ENCODE measurements at regions not wholly inside any gene's neighbourhood (a gene's known extent, or its start where the extent isn't known, plus 50 kb on each side); places are given as distances from the start of the nearest gene placed in this dataset.

DNA sequence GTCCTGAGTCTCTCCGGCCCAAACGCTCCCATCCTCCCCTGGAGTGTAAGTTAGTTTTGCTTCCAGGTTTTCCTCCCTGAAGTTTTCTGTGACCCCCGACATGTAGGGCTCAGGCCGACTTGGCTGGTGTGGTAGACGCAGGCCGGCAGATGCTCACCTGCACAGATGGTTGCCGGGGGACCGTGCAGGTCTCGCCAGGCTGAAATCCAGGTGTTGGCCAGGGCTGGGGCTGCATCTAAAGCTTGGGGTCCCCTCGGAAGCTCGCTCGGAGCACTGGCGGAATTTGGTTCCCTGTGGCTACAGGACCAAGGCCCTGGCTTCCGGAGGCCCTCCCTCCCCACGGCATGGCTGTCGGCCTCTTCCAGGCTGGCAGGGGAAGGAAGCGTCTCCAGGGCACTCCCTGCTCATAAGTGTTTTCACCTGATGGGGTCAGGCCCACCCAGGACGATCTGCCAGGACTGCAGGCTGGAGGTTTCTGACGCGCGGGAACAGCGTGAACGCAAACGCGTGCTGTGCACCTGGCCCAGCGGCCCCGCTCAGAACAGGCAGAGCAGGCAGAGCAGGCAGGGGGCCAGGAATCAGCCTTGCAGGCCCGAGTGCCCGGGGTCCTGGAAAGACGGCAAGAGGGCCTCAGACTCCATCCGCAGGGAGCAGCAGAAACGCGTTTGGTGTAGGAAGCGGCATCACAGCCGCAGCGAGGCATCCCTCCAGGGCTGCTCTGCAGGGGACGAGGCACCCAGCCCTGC lies 258.2 kb downstream of the BRD1 start:
- no peak overlapping the region for H3K27ac ChIP-seq (ENCODE audit: low read length)
- ChIA-PET POLR2A (ENCODE audit: unreplicated experiment) (no interaction called here), CTCF (no interaction called here)
- H3K4me3 ChIP-seq (ENCODE audit: low read length): no peak overlapping the region
- H3K27me3 ChIP-seq (ENCODE audit: low read length): peaks cover 47% of the 10 kb centered on the region
- no peak overlapping the region for H2AFZ ChIP-seq (ENCODE audit: low read length)
- TF ChIP-seq, protein P1, sequence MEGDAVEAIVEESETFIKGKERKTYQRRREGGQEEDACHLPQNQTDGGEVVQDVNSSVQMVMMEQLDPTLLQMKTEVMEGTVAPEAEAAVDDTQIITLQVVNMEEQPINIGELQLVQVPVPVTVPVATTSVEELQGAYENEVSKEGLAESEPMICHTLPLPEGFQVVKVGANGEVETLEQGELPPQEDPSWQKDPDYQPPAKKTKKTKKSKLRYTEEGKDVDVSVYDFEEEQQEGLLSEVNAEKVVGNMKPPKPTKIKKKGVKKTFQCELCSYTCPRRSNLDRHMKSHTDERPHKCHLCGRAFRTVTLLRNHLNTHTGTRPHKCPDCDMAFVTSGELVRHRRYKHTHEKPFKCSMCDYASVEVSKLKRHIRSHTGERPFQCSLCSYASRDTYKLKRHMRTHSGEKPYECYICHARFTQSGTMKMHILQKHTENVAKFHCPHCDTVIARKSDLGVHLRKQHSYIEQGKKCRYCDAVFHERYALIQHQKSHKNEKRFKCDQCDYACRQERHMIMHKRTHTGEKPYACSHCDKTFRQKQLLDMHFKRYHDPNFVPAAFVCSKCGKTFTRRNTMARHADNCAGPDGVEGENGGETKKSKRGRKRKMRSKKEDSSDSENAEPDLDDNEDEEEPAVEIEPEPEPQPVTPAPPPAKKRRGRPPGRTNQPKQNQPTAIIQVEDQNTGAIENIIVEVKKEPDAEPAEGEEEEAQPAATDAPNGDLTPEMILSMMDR (conservative IDR thresholded peaks at IDR 0.05; ENCODE audit: low read depth, low read length): no peak
- TF ChIP-seq EZH2phosphoT487 (IDR thresholded peaks at IDR 0.05; ENCODE audit: borderline replicate concordance, low read length): no peak
- no peak for TF ChIP-seq EZH2 (IDR thresholded peaks at IDR 0.05; ENCODE audit: low read length, unreplicated experiment)
- no peak overlapping the region for H3K9ac ChIP-seq (ENCODE audit: low read length)
- DNase-seq (no peak), ATAC-seq (no peak)
- no peaks in the 10 kb centered on the region for H3K9me2 ChIP-seq (replicated peaks; ENCODE audit: low read length)
- H3K4me2 ChIP-seq (ENCODE audit: low read length): no peak overlapping the region
- no peaks in the 10 kb centered on the region for H4K20me1 ChIP-seq (ENCODE audit: low read length)
- intact Hi-C loops (cut with micrococcal nuclease): no loop called here
- H3K36me3 ChIP-seq (ENCODE audit: low read depth, low read length): no peaks in the 10 kb centered on the region
- H3K79me2 ChIP-seq (ENCODE audit: low read length): no peaks in the 10 kb centered on the region
- no TSS peak for BruUV-seq (replicated peaks)
- no peaks in the 10 kb centered on the region for H3K4me1 ChIP-seq (ENCODE audit: insufficient read depth, low read length)
- H3K9me3 ChIP-seq (ENCODE audit: low read length): no peaks in the 10 kb centered on the region
- no peaks in the 10 kb centered on the region for H3F3A ChIP-seq (ENCODE audit: low read length, unreplicated experiment)

DNA sequence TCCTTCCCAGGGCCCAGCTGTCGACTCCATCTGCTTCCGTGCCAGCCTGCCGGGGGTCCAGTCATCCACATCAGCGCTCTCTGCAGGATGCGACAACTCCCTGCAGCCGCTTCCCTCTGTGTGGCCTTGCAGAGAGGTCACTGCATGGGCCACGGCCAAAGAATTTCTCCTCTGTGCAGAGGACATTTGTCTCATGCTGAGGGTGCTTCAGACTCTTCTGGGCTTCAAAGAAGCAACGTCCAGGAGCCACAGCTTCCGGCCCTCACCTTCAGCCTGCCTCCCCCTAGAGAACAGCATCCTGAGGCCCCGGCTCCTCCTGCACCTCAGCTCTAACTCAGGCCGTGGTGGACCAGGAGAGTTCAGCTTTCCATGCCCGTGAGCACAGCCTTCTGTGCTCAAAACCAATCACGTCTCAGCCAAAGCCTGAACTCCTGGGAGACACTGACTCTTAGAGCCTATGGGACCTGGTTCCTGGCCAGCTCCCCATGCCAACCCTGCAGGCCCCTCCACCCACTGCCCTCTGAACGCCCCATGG lies 258.9 kb downstream of the BRD1 start:
- no peak for ATAC-seq
- Histone ChIP-seq H2AFZ (ENCODE audit: low read length) (no peak overlapping the region), H3K9me2 (replicated peaks; ENCODE audit: low read length) (no peaks in the 10 kb centered on the region), H3K4me1 (ENCODE audit: insufficient read depth, low read length) (no peaks in the 10 kb centered on the region), H3K27me3 (ENCODE audit: low read length) (peaks cover 50% of the 10 kb centered on the region), H4K20me1 (ENCODE audit: low read length) (no peaks in the 10 kb centered on the region), H3K36me3 (ENCODE audit: low read depth, low read length) (no peaks in the 10 kb centered on the region), H3K27ac (ENCODE audit: low read length) (no peak overlapping the region), H3F3A (ENCODE audit: low read length, unreplicated experiment) (no peaks in the 10 kb centered on the region), H3K9me3 (ENCODE audit: low read length) (no peaks in the 10 kb centered on the region), H3K4me2 (ENCODE audit: low read length) (no peak overlapping the region), H3K4me3 (ENCODE audit: low read length) (no peak overlapping the region), H3K79me2 (ENCODE audit: low read length) (no peaks in the 10 kb centered on the region), H3K9ac (ENCODE audit: low read length) (no peak overlapping the region)
- ChIA-PET CTCF (no interaction called here), POLR2A (ENCODE audit: unreplicated experiment) (no interaction called here)
- no TSS peak for BruUV-seq (replicated peaks)
- intact Hi-C loops (cut with micrococcal nuclease): no loop called here
- TF ChIP-seq, protein P1 (conservative IDR thresholded peaks at IDR 0.05; ENCODE audit: low read depth, low read length): no peak
- TF ChIP-seq EZH2phosphoT487 (IDR thresholded peaks at IDR 0.05; ENCODE audit: borderline replicate concordance, low read length) (no peak), EZH2 (IDR thresholded peaks at IDR 0.05; ENCODE audit: low read length, unreplicated experiment) (no peak)
- no peak for DNase-seq

Data from PC-3 (cell line).